Vagina (tissue), 2 donors: ENCODE measurements at regions not wholly inside any gene's neighbourhood (a gene's known extent, or its start where the extent isn't known, plus 50 kb on each side); places are given as distances from the start of the nearest gene placed in this dataset.

Source experiments
- DNase-seq, 2 donors: peaks; one replicate each; pipeline ENCODE4 v3.0.0-alpha.2; 2017; ENCODE audit errors: extremely low spot score in 2 of 2
- H3K27ac ChIP-seq: fragments of 200-600 bp; sonication (generic); one replicate; pipeline ENCODE4 v1.5.1; 2019
- H3K27me3 ChIP-seq: fragments of 200-600 bp; sonication (generic); one replicate; pipeline ENCODE4 v1.5.1; 2019
- H3K36me3 ChIP-seq, 2 donors: fragments of 200-600 bp; sonication (generic); one replicate each; pipeline ENCODE4 v1.5.1; 2017 to 2019
- H3K4me1 ChIP-seq: fragments of 200-600 bp; sonication (generic); one replicate; pipeline ENCODE4 v1.5.1; 2019
- H3K4me3 ChIP-seq, 2 donors: fragments of 200-600 bp; sonication (generic); 1 replicate in 1 of 2; 2 replicates in 1 of 2; pipeline ENCODE4 v1.5.1; 2016 to 2019
- H3K9me3 ChIP-seq: fragments of 200-600 bp; sonication (generic); one replicate; pipeline ENCODE4 v1.5.1; 2019
- POLR2A ChIP-seq, 2 donors: fragments of 450-650 bp; IDR thresholded peaks; one replicate each; pipeline ENCODE4 v1.6.1; 2017; ENCODE audit warnings: antibody characterized with exemption in 2 of 2, mild to moderate bottlenecking in 2 of 2, moderate library complexity in 2 of 2
- POLR2AphosphoS5 ChIP-seq, 2 donors: sonication (generic); formaldehyde crosslinking; IDR thresholded peaks; one replicate each; pipeline ENCODE4 v1.9.0; 2017; ENCODE audit warnings: antibody characterized with exemption in 2 of 2, mild to moderate bottlenecking in 2 of 2, low read depth in 1 of 2; ENCODE audit not compliant: insufficient read depth in 1 of 2
- intact Hi-C: fragments of 100-400 bp; cut with DNase I; formaldehyde crosslinking; loops from one replicate; pipeline ENCODE4 v1.15.1; 2023
- TF ChIP-seq, protein P1 (sequence below), 3 experiments: fragments of 450-650 bp in 2 of 3; fragments of 200-600 bp in 1 of 3; sonication (generic) in 1 of 3; IDR thresholded peaks; one replicate each; pipeline ENCODE4 v1.5.1; 2017 to 2019; ENCODE audit warnings: antibody characterized with exemption in 3 of 3, mild to moderate bottlenecking in 2 of 3, moderate library complexity in 2 of 3

DNA sequence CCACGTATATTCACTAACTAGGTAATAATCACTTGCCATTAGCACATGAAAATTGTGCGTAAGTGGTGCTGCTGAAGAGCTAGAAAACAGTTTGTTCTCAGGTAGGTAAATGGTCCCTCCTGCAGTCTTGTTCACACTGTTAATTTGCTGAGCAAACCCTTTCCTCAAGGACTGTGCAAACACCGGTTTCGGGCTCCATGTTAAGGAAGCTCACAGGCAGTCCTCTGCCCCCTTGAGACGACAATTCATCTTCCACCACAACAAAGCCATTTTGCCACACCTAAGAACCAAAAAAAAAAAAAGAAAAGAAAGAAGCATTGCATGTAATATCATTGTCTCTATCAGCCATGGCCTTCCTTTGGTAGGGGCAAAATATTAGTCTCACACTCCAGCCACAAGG is 193.9 kb downstream of the BCL11A start:
- Histone ChIP-seq H3K36me3 (no peaks in the 10 kb centered on the region), H3K9me3 (no peaks in the 10 kb centered on the region), H3K27ac (no peak overlapping the region), H3K4me3 (no peak overlapping the region), H3K4me1 (peaks cover 6% of the 10 kb centered on the region), H3K27me3 (no peaks in the 10 kb centered on the region)
- DNase-seq: no peak
- intact Hi-C loops: no loop called here
- TF ChIP-seq POLR2AphosphoS5 (IDR thresholded peaks at IDR 0.05; ENCODE audit: insufficient read depth in 1 of 2, low read depth in 1 of 2): no peak
- TF ChIP-seq, protein P1, sequence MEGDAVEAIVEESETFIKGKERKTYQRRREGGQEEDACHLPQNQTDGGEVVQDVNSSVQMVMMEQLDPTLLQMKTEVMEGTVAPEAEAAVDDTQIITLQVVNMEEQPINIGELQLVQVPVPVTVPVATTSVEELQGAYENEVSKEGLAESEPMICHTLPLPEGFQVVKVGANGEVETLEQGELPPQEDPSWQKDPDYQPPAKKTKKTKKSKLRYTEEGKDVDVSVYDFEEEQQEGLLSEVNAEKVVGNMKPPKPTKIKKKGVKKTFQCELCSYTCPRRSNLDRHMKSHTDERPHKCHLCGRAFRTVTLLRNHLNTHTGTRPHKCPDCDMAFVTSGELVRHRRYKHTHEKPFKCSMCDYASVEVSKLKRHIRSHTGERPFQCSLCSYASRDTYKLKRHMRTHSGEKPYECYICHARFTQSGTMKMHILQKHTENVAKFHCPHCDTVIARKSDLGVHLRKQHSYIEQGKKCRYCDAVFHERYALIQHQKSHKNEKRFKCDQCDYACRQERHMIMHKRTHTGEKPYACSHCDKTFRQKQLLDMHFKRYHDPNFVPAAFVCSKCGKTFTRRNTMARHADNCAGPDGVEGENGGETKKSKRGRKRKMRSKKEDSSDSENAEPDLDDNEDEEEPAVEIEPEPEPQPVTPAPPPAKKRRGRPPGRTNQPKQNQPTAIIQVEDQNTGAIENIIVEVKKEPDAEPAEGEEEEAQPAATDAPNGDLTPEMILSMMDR (IDR thresholded peaks at IDR 0.05): no peak
- TF ChIP-seq POLR2A (IDR thresholded peaks at IDR 0.05): no peak

DNA sequence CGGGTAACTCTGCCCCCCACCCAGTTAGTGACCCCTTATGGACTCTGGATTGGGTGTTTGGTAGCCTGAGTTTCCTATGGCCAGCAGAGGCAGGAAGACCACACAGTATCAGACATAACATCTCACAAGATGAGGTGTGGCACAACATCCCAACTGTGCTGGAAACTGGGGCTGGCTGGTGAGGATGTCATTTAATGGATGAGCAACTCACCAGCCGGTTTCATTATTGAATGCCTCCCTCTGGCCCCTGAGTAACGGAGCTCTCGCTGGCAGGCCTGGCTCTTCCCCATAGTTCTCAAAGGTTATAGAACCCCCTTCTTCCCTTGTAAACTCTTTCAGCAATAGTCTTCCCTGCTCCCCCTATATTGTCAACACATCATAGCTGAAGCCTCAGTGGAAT is 195.0 kb downstream of the BCL11A start:
- H3K27ac ChIP-seq: no peak overlapping the region
- TF ChIP-seq, protein P1 (IDR thresholded peaks at IDR 0.05): no peak
- TF ChIP-seq POLR2A (IDR thresholded peaks at IDR 0.05): no peak
- no peak for TF ChIP-seq POLR2AphosphoS5 (IDR thresholded peaks at IDR 0.05; ENCODE audit: insufficient read depth in 1 of 2, low read depth in 1 of 2)
- DNase-seq: peak in 1 of 2 donors; percentile 52
- intact Hi-C loops: no loop called here
- no peaks in the 10 kb centered on the region for H3K36me3 ChIP-seq
- H3K4me3 ChIP-seq: no peak overlapping the region
- H3K27me3 ChIP-seq: no peaks in the 10 kb centered on the region
- H3K4me1 ChIP-seq: peaks cover 6% of the 10 kb centered on the region
- no peaks in the 10 kb centered on the region for H3K9me3 ChIP-seq

DNA sequence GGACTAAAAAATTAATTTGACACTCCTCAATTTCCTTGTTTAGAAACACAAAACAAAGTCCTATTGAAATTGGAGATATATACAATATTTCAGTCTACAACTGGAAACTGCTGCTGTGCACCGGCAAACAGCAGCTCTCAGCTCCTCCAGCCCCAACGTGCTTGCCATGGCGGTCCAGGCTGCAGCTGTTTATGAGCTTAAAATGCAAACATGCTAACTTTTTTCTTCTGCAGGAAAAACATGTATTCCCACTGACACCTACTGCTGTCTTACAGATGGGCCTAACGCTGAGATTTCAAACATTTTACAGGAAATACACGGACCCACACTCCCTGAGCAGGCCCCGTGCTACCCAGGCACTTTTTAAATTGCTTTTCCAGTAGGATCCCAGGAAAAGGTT is 195.5 kb downstream of the BCL11A start:
- H3K9me3 ChIP-seq: no peaks in the 10 kb centered on the region
- intact Hi-C loops: no loop called here
- no peaks in the 10 kb centered on the region for H3K36me3 ChIP-seq
- TF ChIP-seq POLR2A (IDR thresholded peaks at IDR 0.05) (no peak), POLR2AphosphoS5 (IDR thresholded peaks at IDR 0.05; ENCODE audit: insufficient read depth in 1 of 2, low read depth in 1 of 2) (no peak)
- TF ChIP-seq, protein P1 (IDR thresholded peaks at IDR 0.05): no peak
- peaks cover 6% of the 10 kb centered on the region for H3K4me1 ChIP-seq
- no peaks in the 10 kb centered on the region for H3K27me3 ChIP-seq
- DNase-seq: peak in 1 of 2 donors; percentile 14
- no peak overlapping the region for H3K27ac ChIP-seq
- no peak overlapping the region for H3K4me3 ChIP-seq

DNA sequence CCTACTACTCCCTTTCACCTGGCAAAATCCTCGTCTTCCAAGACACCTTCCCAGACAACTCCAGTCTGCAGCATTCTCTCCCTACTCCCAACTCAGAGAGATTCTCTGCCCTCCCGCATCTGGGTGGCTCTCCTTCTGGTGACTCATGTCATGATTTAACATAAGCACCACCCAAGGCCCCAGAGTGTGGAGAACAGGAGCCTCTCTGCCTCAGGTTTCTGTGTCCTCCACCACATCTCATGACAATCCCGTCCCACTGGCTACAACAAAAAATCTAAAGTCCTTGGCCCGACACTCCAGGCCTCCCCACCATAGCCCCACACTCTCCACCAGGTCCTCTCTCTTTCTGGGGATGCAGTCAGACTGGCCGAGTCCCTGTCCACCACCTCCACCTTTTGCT is 197.1 kb downstream of the BCL11A start:
- no peaks in the 10 kb centered on the region for H3K36me3 ChIP-seq
- DNase-seq: peak; percentile 52 to 77
- no peaks in the 10 kb centered on the region for H3K9me3 ChIP-seq
- TF ChIP-seq, protein P1 (IDR thresholded peaks at IDR 0.05): no peak
- no peak for TF ChIP-seq POLR2A (IDR thresholded peaks at IDR 0.05)
- TF ChIP-seq POLR2AphosphoS5 (IDR thresholded peaks at IDR 0.05; ENCODE audit: insufficient read depth in 1 of 2, low read depth in 1 of 2): no peak
- H3K27ac ChIP-seq: no peak overlapping the region
- no peak overlapping the region for H3K4me3 ChIP-seq
- intact Hi-C loops: no loop called here
- H3K4me1 ChIP-seq: peaks cover 6% of the 10 kb centered on the region
- H3K27me3 ChIP-seq: no peaks in the 10 kb centered on the region

DNA sequence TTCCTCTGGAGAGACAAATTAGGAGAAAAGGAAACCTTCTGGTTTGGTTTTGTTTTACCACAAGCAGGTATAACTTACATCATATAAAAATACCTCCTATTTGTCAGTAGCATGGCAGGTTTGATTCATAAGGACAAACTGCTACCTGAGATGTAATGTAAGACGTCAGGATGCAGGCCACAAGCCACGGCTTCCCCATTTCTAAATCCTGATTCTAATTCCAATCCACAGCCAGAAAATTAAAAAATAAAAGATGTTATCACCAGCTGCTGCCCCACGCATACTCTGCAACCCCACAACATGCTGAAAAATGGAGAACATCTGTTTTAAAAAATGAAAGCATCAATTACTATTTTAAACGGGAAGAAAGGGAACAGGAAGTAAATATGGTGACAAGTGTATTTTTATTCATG is 197.6 kb downstream of the BCL11A start:
- no peak overlapping the region for H3K4me3 ChIP-seq
- DNase-seq: peak in 1 of 2 donors; percentile 8
- no peaks in the 10 kb centered on the region for H3K9me3 ChIP-seq
- peaks cover 6% of the 10 kb centered on the region for H3K4me1 ChIP-seq
- TF ChIP-seq, protein P1 (IDR thresholded peaks at IDR 0.05): no peak
- TF ChIP-seq POLR2A (IDR thresholded peaks at IDR 0.05) (no peak), POLR2AphosphoS5 (IDR thresholded peaks at IDR 0.05; ENCODE audit: insufficient read depth in 1 of 2, low read depth in 1 of 2) (no peak)
- intact Hi-C loops: no loop called here
- H3K36me3 ChIP-seq: no peaks in the 10 kb centered on the region
- no peaks in the 10 kb centered on the region for H3K27me3 ChIP-seq
- H3K27ac ChIP-seq: no peak overlapping the region
